VCaP (cell line): ENCODE measurements at regions not wholly inside any gene's neighbourhood (a gene's known extent, or its start where the extent isn't known, plus 50 kb on each side); places are given as distances from the start of the nearest gene placed in this dataset.
"Not testable (repeated sequence)": the region's sequence is repeated elsewhere in the genome, so short reads cannot be mapped to it uniquely, and the experiment has no call there.

Experiments
- H3K27ac ChIP-seq: fragments of 450-650 bp; 2 replicates; pipeline ENCODE4 v1.5.1; 2017
- CTCF ChIP-seq: fragments of 450-650 bp; conservative IDR thresholded peaks from 2 replicates; pipeline ENCODE4 v1.5.1; 2017; ENCODE audit warnings: mild to moderate bottlenecking, moderate library complexity

DNA sequence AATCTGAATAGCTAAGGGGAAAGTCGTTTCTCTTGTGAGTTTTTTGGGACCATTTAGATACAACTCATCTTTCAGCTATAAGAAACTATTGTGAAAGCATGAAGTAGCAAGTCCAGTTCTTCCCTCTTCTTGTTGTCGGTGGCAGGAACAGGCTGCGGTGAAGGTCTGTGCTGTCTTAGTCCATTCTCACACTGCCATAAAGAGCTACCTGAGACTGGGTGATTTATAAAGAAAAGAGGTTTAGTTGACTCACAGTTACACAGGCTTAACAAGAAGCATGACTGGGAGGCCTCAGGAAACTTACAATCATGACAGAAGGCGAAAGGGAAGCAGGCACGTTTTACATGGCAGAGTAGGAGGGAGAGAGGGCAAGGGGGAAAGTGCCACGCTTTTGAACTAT, 261.8 kb downstream of the GATA3 start:
- no peak overlapping the region for H3K27ac ChIP-seq
- no peak for TF ChIP-seq CTCF

DNA sequence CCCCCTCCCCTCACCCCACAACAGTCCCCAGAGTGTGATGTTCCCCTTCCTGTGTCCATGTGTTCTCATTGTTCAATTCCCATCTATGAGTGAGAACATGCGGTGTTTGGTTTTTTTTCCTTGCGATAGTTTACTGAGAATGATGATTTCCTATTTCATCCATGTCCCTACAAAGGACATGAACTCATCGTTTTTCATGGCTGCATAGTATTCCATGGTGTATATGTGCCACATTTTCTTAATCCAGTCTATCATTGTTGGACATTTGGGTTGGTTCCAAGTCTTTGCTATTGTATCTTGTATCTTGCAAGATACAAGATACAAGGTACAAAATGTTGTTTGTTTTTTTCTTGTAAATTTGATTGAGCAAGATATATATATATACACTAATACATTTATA, 263.9 kb downstream of the GATA3 start:
- H3K27ac ChIP-seq, result not testable (repeated sequence)

- TF ChIP-seq CTCF, result no peak
- no peak overlapping the region for H3K27ac ChIP-seq
These were observed 264.5 kb downstream of the GATA3 start for GRCh38 chr10:8318956-8319355.

GRCh38 chr10:8319704-8320103, 265.2 kb downstream of the GATA3 start:
- no peak overlapping the region for H3K27ac ChIP-seq
- TF ChIP-seq CTCF, result no peak

GRCh38 chr10:8321990-8322389, 267.5 kb downstream of the GATA3 start:
- H3K27ac ChIP-seq, result no peak overlapping the region
- no peak for TF ChIP-seq CTCF

DNA sequence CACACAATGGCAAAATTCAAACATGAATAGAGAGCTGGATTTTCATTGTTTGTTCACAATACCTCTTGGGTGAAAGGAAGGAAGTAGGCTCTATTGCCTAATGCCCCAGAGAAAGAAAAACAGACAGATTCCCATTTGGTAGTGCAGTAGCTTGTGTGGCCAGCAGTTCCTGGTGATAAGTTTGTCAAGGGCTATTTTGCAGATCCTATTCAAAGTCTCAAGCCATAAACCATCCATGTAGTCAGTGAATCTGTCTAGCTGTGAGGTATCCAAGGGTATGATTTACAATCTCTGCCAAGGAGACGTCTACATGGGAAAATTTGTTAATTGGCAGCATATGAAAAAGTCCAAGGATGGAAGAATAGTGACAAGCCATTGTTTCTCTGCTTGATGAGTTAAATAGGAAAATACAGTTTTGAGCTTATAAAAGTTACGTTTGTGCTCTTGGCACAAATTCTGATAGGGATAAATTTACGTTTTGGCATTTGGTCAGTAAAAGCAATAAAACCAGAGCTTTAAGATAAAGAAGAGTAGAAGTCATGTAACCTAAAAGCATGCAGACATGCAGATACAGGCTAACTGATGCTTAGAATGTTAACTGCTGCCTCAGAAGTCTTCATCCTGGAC, 269.1 kb downstream of the GATA3 start:
- H3K27ac ChIP-seq, result no peak overlapping the region
- no peak for TF ChIP-seq CTCF

DNA sequence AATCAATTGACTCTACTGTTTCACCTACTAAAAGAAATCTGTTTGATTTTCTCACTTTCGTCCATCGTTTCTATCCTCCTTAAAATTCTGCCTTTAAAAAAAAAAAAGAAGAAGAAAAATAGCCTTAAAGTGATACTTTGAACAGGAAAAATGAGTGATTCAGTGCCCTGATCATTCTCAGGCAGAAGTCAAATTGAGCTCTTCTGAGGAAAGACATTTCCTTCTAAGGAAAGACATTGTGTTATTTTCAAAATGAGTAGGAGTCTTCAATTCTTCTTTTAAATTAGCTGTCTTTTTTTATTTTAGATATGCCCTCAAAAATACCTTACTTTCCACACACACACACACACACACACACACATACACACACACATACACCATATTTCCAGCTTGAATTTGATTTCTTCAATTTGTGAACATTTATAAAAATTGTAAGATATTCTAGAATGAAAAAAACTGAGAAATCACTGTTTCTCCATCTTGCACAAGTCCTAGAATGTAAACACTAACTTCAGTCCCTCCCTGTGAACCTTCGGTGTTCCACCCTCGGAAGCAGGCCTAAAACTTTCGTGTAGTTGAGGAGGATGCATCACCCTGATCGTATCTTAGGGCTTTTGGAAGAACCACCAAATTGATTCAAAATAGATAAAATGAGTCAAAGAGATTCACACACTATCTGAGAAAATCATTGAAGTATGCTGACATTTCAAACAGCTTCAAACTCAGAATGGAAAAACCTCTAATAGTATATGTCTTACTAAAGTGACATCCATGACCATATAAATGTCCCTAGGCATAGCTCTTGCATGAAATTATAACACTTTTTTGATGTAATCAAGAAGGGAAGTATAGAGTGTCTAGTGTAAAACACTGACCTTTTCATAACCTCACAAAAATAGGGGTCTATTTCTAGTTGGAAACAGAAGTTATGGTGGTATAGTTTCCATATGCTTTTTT, 270.8 kb downstream of the GATA3 start:
- no peak overlapping the region for H3K27ac ChIP-seq

More for the DNA sequence above, 270.8 kb downstream of the GATA3 start:
- TF ChIP-seq CTCF, result no peak
